ENCODE measurements at regions not wholly inside any gene's neighbourhood (a gene's known extent, or its start where the extent isn't known, plus 50 kb on each side); places are given as distances from the start of the nearest gene placed in this dataset.

DNA sequence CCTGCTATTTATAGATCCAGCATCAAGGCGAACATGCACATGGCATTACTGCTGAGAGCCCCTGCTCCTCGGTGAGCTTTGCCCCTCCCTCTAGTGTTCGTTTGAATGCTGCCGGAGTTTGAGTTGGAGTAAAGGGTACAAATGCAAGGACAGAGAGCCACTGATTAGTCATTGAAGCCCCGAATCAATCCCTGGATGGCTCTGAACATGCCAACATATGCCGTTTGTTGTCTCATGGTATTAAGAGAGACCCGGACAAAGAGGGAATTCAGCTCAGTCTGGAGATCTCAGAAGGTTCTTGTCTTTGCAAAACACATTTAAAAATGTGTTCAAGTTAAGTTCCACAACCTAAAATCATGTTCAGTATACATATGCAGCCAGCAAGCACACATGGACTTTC lies 789.2 kb upstream of the NR2F2 start:
- DNase-seq = no peak

DNA sequence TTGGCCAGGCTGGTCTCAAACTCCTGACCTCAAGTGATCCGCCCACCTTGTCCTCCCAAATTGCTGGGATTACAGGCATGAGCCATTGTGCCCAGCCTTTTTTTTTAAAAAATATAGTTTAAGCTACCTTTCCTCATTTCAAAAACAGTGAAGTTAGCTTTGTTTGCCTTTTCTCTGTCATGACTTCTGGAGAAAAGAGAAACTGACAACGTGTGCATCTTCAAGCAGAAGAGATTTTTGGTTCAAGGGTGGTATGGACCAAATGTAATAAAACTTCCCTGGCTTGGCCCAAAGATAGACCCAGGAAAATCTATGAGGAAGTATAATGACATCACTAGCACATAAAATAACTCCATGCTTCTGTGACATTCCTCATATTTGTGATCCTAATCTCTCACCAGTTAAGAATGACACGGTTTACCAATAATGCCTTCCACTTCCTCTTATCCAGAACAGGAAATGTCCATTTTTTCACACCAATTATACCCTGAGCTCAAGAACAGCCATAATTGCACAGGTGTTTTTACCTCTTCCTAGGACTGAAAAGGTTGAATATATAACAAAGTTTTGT lies 781.2 kb upstream of the NR2F2 start:
- no peak for DNase-seq

DNA sequence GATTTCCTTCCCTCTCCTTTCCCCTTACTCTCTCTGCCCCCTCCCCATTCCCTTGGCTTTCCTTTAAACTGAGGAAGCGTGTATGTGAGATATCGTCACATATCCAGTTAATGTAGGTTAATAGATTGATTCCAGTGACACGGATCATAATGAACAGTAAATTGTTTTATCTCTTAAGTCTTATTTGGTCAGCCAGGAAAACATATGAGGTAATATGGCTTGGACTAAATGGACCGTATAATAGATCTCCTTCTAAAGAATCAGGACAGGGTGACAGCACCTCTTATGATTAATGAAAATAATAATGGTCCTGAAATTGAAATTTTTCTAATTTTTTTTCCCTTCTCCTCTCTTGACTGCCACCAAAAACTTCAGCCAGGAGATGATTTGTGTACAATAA lies 779.8 kb upstream of the NR2F2 start:
- no peak for DNase-seq

DNA sequence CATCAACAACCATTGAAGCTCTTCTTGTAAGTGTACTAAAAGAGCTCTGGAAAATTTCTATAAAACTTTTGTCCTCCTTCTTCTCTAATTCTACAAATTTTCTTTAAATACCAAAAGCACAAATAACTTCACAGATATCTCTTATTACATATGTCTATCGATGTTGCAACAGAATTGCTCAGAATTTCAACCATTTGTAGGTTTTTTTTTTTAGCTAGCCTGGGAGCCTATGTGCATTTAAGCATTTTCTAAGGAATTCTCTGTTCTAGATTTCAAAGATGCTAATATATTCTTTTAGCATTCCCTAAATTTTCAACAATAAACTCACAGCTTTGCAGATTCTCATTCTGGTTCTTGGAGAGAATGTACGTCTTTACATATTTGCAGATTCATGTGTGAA lies 774.3 kb upstream of the NR2F2 start:
- DNase-seq = no peak

DNA sequence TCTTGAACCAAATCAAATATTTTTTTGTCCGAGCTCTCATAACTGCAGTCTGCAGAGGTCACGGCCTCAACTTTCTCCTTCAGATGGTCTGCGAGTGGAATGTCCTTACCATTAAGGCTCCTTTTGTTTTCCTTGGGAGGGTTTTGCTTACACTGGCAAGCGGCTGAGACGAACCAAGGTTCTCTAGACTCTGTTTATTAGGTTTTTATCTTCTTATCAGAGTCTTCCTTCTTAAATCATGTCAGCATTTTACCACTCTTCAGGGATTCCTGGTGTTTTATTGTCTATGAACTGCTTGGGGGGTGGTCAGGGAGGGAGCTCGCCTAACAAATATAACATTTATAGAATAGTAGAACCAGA lies 773.7 kb upstream of the NR2F2 start:
- no peak for DNase-seq

DNA sequence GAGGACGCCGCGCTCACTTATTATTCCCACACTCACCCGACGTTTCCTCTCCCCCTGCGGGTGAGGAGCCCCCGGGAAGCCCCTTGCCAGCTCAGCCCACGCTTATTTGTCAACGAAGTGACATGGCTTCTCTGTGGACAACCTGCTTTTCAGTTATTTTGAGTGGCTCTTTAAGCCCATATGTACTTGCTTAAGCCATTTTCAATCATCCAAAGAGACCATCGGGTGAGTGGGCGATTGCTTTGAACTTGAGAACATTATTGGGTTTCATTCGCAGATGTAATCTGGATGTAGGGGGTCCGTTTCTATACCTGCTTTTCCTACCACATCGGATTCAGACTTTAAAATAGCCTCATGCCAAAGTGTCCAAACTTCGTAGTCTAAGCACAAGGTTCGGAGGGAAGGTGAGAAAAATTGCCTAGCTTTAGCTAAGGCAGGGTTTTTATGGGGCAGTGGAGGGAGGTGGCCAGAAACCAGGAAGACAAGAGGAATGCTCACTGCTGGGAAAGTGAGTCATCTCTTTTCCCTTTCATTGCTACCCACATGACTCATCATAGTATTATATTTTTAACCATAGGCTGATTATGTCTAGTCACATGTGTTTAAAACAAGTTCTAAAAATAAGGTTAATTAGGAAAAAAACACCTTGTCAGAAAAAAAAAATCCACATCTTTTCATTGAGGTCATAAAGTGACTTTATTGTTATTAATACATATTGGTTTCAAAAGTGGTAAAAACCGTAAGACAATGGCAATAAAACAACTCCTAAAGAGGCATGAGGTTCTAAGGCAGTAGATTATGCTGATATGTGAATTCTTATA lies 773.1 kb upstream of the NR2F2 start:
- peak; percentile 6 for DNase-seq

DNA sequence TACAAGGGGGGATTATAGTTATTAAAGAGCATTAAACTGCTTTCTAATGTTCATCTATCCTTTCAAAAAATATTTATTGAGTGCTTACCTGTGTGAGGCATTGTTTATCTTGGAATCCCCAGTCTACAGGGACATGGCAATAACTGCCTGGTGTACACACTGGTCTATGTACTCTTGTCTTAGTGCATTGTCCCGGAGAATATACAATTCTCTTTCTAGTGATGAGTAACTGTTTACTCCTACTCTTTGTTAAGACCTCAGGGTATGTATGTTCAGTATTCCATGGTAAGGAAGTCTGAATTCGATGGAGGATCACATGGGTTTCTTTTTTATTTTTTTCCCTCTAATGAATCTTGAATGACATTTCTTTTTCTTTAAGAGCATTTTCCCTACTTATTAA lies 772.4 kb upstream of the NR2F2 start:
- DNase-seq = no peak

DNA sequence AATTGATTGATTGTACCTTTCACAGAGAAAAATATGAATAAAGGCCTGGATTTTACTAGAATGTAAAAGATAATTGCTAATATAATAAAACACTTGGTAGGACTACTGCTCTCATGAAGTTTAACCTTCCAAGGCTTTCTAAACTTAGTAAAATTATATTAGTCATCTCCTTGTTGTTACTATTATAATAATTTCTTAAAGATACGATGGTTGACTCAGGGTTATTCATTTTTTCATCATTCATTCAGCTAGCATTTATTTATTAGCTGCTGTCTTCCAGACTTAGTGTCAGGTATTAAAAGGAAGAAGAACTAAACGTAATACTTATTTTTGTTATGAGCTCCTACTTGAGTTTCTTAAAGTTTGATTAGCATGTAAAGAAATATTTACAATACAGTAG lies 771.6 kb upstream of the NR2F2 start:
- DNase-seq = no peak

DNA sequence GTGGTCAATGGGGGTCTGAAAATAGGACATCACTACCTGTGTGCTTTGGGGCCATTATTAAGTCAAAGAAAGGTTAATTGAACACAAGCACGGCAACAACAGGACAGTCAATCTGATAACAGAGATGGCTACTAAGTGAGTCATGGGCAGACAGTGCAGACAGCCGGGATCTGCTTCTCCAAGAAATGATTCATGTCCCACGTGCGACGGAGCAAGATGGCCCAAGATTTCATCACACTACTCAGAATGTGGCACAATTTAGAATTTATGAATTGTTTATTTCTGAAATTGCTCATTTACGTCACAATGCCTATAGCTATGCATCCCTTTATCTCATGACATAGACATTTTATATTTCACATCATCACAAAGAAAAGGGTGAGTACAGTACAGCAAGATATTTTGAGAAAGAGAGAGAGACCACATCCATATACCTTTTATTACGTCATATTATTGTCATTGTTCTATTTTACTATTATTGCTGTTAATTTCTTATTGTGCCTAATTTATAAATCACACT lies 770.6 kb upstream of the NR2F2 start:
- no peak for DNase-seq

DNA sequence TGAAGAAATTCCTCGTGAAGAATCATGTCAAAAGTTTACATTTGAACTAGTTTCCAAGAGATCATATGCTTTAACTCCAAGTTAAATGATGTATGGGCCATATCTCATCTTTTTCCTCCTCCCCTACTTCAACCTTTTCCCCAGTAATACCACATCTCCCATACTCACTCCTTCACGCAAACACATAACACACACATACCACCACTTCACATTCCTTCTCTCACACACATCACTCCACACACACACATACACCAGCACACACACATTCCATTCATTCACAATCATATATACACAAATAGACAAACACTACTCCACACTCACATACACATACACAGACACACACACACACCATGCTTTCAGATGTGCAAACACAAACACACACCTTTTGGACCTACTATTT lies 769.0 kb upstream of the NR2F2 start:
- no peak for DNase-seq

DNA sequence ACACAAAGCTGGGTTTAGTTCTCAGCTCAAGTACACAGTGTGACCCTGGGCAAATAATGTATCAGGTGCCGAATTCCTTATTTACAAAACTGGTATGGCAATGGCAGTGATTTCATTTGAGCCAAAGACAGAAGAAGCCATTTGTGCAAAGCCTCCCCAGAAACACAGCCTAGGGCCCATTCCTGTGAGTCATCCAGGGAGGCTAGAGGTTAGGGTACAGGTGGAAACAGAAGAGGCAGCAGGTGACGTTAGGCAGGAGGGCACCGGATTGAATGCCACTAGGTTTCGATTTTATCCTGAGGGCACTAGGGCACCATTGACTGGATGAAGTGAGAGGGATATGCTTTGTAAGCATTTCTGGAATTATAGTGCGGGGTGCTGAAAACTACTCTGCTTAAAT lies 766.9 kb upstream of the NR2F2 start:
- no peak for DNase-seq

DNA sequence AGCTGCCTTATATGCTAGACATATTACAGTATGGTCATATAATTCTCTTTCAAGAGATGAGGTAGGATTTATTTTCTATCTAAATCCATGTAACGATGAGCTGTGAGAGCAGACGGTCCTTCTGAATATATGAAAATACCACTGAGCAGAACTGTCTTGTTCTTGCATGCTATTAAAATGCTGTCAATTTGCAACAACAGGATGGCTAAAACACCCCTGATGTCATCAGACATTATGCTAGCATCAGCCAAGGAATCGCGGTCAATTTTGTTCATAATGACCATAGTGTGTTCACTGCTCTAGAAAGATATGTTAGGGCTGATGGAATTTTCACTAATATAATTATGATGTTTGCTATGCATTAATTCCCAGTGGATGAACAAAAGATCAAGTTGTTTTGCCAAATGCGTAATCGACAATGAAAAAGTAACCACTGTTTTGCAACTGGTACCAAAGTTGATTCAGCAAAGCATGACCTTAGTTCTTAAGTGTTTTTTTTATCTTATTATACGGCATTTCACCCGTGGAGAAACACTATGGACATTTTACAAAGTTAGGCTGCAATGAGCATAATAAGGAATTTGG lies 765.4 kb upstream of the NR2F2 start:
- no peak for DNase-seq

DNA sequence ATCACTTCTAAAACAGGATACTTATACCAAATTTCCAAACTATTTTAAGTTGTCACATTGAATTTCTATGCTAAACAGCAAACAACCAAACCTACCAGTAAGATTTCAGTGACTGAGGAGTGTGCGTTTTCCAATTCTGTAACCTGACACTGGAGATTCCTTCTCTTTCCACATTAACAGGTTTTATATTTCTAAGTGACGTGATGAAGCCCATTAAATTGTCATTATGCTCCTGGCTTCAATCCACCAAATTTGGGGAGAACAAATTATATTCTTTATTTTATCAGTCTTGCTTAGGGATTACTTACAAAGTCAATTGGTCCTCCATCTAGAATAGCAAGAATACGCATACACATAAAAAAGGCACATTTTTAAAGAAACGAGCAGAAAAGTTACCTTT lies 764.8 kb upstream of the NR2F2 start:
- DNase-seq = no peak

DNA sequence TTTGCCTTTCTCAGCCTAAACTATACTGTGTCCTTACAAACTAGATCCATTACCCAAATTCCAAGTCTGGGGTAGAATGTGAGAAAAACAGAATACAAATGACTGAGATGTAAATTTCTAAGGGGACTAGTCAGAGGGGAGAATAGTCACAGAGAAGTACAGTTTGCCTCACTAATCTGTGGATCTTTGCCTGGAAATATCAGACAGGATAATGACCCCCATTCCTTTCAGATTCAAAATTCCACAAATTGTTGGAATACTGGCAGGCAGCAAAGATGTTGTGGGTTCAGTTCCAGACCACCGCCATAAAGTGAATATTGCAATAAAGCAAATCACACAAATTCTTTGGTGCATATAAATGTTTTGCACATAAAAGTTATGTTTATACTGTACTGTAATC lies 762.8 kb upstream of the NR2F2 start:
- no peak for DNase-seq

DNA sequence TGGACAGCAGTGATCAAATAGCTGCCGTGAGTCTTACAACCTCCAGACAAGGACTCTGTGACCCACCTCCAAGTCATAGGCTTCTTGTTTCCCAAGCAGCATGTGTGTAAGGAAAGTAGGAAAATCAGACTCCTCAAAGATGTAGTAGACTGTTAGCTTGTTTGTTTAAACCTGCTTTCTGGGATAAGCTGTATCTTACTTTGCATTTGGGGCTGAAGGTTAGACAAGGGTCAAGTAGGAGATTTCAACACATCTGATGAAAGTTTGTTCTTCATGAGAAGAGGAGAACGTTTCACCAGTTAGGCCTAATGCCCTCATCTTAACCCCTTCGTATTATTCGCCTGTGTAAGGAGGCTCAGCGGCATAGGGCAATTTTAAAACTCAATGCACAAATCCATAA lies 756.4 kb upstream of the NR2F2 start:
- DNase-seq = no peak

DNA sequence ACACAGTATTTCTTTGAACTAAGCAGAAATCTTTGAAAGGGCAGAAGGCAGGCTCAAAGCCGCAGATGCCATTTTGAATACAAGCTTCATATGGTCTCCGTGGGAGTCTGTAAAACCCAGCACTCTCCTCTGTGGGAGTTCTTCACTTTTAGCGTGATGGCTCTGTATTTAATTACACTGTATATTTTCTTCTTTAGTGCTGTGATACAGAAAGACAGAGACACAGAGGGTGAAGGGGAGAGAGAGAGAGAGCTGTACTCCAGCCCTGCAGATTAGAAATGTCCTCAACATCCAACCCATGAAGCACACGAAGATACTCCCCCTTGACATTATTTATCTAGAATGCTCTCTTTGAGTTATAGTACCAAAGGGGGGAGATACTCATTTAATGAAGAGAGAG lies 752.6 kb upstream of the NR2F2 start:
- no peak for DNase-seq

DNA sequence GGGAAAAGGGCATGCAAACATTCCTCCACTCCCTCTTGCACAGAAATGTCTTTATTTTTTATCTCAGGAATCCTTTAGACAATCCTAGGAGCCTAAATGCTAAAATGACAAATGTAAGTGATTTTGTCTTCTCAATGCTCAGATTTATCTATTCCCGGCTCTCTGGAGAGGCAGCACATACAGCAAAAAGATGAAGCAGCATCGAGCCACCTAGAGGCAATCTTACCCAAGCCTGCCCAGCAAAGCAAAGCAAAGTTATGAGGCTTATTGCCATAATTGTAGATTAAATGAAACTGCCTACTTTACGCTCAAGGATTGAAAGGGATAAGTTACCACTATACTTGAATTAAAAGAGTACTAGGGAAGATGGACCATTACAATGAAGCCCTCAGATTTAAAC lies 750.4 kb upstream of the NR2F2 start:
- DNase-seq = no peak

DNA sequence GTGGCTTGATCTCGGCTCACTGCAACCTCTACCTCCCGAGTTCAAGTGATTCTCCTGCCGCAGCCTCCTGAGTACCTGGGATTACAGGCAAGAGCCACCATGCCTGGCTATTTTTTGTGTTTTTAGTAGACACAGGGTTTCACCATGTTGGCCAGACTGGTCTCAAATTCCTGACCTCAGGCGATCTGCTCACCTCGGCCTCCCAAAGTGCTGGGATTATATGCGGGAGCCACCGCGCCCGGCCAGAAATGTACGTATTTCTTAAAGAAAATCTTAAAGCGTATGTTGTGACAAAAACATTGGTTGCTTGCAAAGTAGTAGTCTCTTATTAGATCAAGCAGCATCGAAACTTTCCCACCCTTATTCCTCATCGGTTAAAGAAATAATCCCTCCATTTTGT lies 748.9 kb upstream of the NR2F2 start:
- no peak for DNase-seq

DNA sequence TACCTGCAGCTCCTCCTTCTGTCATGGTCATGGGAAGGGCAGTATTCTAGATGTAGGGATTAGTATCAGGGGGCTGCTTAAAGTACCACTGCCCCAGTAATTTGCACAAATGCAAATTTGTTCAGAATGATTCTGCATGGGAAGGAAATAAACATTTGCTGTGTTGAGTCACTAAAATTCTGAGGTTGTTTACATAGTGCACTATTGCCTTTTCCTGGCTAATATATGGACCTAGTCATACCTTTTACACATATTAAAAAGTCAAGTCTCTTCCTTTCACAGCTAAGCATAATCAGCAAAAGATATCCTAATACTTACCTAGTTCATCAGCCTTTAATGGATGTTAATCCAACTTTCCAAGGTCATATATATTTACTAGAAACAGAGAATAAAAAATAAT lies 746.4 kb upstream of the NR2F2 start:
- no peak for DNase-seq

DNA sequence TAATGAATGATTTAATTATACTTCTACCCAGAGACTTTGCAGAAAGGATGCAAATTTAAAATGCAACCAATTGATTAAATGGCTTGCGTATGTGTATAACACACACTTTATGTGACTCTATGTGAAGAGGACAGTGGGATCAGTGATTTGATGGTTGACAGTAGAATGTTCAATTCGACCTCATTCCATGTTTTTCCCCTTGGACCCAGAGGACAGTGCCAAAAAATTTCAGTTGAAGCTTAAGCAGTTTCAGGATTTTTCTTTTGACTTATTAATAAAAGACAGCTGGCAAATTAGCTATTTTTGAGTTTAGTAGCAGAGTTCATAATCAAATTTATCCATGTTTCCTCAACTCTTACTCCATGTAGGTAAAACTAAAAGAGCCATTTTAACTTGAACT lies 742.4 kb upstream of the NR2F2 start:
- DNase-seq = no peak

DNA sequence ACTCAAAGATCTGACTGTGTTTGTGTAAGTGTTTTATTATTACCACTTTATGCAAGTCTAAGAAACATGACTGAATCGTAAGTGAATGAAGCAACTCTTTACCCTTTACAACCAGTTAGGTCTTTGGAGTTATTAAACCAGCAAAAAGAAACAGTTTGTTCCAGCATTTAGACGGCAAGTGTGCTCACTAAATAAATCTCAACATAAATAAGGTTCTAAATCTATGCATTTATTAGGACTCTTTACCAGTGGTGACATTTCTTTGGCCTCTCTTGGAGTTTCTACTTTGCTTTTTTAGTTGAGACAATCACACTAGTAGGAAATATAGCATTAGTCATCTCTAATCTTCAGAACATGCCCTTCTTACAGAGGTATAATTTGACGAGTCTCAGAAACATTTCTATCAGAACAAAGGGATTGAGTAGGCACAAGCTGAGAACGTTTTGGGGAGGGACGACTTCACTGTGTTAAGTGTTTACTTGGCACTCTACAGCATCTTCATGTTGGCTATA lies 739.9 kb upstream of the NR2F2 start:
- DNase-seq = no peak

DNA sequence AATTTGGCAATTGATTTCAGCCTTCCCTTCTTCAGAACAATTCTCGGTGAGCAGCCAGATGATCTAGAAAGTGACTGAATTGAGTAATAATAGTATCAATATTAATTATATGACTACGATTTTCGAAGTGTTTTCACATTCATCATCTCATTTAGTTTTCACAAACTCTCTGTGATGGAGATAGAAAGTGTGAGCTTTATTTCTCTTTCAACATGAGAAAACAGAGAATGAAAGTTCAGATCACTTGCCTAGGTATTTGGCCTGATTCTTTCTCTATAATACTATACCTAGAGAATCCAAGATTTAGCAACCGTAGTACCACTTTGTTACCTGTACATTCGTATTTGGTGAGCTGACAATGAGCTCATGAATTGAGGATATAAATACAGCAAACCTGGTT lies 739.2 kb upstream of the NR2F2 start:
- peak; percentile 21 for DNase-seq

DNA sequence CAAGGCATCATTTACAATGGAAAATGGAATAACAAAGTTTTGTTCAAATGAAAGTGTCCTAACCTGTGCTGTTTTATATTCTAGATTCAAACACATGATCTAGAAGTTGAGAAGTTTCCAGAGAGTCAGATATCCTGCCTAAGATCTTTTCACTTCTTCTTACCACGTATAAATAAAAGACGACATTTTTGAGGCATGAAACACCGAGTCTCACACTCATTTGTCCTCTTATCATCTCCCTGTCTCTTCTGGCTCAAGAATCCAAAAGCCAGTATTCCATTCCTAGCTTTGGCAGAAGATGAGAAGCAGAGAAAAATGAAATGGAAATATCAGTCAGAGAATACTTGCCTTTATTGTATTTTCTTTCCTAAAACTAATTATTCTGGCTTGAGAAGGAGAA lies 738.6 kb upstream of the NR2F2 start:
- no peak for DNase-seq

DNA sequence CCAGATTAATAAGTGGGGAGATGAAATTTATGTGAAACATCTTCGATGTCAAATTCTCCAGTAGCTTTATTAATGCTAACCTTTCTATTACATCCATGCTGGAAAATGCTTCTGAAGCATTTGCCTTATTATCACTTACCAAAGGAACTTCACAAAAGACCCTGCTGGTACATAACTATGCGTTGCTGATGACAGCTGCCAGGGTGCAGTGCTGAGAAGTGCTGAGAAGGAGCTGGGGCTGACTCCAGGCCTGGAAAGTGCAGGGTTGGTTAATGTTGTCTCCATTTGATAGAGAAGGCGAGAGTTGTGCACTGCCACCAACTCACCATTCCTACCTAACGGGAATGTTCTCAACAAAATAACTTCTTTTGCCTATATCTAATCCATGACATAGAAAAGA lies 736.0 kb upstream of the NR2F2 start:
- no peak for DNase-seq

Data from activated CD4-positive, alpha-beta T cell treated with anti-CD3 and anti-CD28 coated beads, Interleukin-2, amount 50 U/mL, for 16 hours (primary cell).